GM20000 (cell line): ENCODE measurements at regions not wholly inside any gene's neighbourhood (a gene's known extent, or its start where the extent isn't known, plus 50 kb on each side); places are given as distances from the start of the nearest gene placed in this dataset.

Source experiments
- DNase-seq: peaks from one replicate; pipeline ENCODE4 v3.0.0; 2012; ENCODE audit warnings: low spot score
- CTCF ChIP-seq: IDR thresholded peaks from 2 replicates; pipeline ENCODE4 v1.5.1; 2012; ENCODE audit warnings: mild to moderate bottlenecking, control low read depth; ENCODE audit errors: extremely low read depth, missing control alignments

GRCh38 chr7:12766416-12766815, 79.0 kb downstream of the ARL4A start:
- TF ChIP-seq CTCF: no peak
- DNase-seq: no peak

- no peak for DNase-seq
- no peak for TF ChIP-seq CTCF
These were observed 81.5 kb downstream of the ARL4A start for GRCh38 chr7:12768948-12769347.

- no peak for TF ChIP-seq CTCF
- DNase-seq: no peak
These were observed 82.0 kb downstream of the ARL4A start for GRCh38 chr7:12769444-12769843.

GRCh38 chr7:12770227-12770975, 83.0 kb downstream of the ARL4A start:
- TF ChIP-seq CTCF: no peak
- DNase-seq: no peak

GRCh38 chr7:12771378-12771877, 84.0 kb downstream of the ARL4A start:
- no peak for DNase-seq
- TF ChIP-seq CTCF: no peak

GRCh38 chr7:12772768-12773167, 85.3 kb downstream of the ARL4A start:
- TF ChIP-seq CTCF: no peak
- DNase-seq: no peak

GRCh38 chr7:12777257-12777656, 89.8 kb downstream of the ARL4A start:
- no peak for TF ChIP-seq CTCF
- no peak for DNase-seq
